GM06990 (cell line): ENCODE measurements at regions not wholly inside any gene's neighbourhood (a gene's known extent, or its start where the extent isn't known, plus 50 kb on each side); places are given as distances from the start of the nearest gene placed in this dataset.
A peak's percentile ranks its signal among the peaks of the same experiment; 100 is the strongest.

Experiments used
- DNase-seq: peaks from one replicate; pipeline ENCODE4 v3.0.0-alpha.2; 2011; ENCODE audit not compliant: insufficient read length; ENCODE audit errors: extremely low read depth
- H3K27me3 ChIP-seq: replicated peaks from 2 replicates; pipeline ENCODE4 v1.6.0; 2011; ENCODE audit warnings: low read length; ENCODE audit not compliant: control insufficient read depth, insufficient read depth
- H3K36me3 ChIP-seq: 2 replicates; pipeline ENCODE4 v1.5.1; 2011; ENCODE audit warnings: low read length; ENCODE audit not compliant: control insufficient read depth, insufficient read depth
- H3K4me3 ChIP-seq: replicated peaks from 2 replicates; pipeline ENCODE4 v1.5.1; 2011; ENCODE audit warnings: low read depth, mild to moderate bottlenecking, control low read depth, low read length
- CTCF ChIP-seq: IDR thresholded peaks from 2 replicates; pipeline ENCODE4 v1.5.1; 2011; ENCODE audit warnings: low read length, control low read depth, mild to moderate bottlenecking, inconsistent platforms; ENCODE audit not compliant: insufficient read depth, poor library complexity, severe bottlenecking

- Histone ChIP-seq H3K36me3 (no peaks in the 10 kb centered on the region), H3K4me3 (no peak overlapping the region), H3K27me3 (no peaks in the 10 kb centered on the region)
- no peak for DNase-seq
- TF ChIP-seq CTCF: no peak
Measured at GRCh38 chr2:6764968-6765723, 100.6 kb downstream of the CMPK2 start.

- no peaks in the 10 kb centered on the region for H3K27me3 ChIP-seq
- no peak for DNase-seq
- no peak overlapping the region for H3K4me3 ChIP-seq
- no peaks in the 10 kb centered on the region for H3K36me3 ChIP-seq
- TF ChIP-seq CTCF: no peak
Measured at GRCh38 chr2:6769346-6769745, 96.4 kb downstream of the CMPK2 start.

- no peaks in the 10 kb centered on the region for H3K27me3 ChIP-seq
- H3K4me3 ChIP-seq: no peak overlapping the region
- no peak for DNase-seq
- no peak for TF ChIP-seq CTCF
- H3K36me3 ChIP-seq: no peaks in the 10 kb centered on the region
Measured at GRCh38 chr2:6770006-6770405, 95.7 kb downstream of the CMPK2 start.

- no peaks in the 10 kb centered on the region for H3K27me3 ChIP-seq
- peak; percentile 22 for TF ChIP-seq CTCF
- no peaks in the 10 kb centered on the region for H3K36me3 ChIP-seq
- DNase-seq: no peak
- H3K4me3 ChIP-seq: peak overlapping the region; percentile 52
Measured at GRCh38 chr2:6771634-6772611, 93.8 kb downstream of the CMPK2 start.

- no peaks in the 10 kb centered on the region for H3K27me3 ChIP-seq
- no peaks in the 10 kb centered on the region for H3K36me3 ChIP-seq
- peak overlapping the region; percentile 31; the same call in 1 of the 2 replicates for H3K4me3 ChIP-seq
- peak; percentile 96 for TF ChIP-seq CTCF
- DNase-seq: peak; percentile 77
Measured at GRCh38 chr2:6773007-6773693, 92.6 kb downstream of the CMPK2 start.
